Common myeloid progenitor, CD34-positive (primary cell): ENCODE measurements at regions not wholly inside any gene's neighbourhood (a gene's known extent, or its start where the extent isn't known, plus 50 kb on each side); places are given as distances from the start of the nearest gene placed in this dataset.

Source experiments
- CTCF ChIA-PET: fragments of 350-600 bp; sonication (Branson Sonifier 250); formaldehyde crosslinking; loops from one replicate; lab custom pipeline; 2021; ENCODE audit warnings: antibody characterized with exemption; lab: Charles Lee
- POLR2A ChIA-PET: fragments of 350-600 bp; sonication (Branson Sonifier 250); formaldehyde crosslinking; loops from one replicate; lab custom pipeline; 2021; ENCODE audit warnings: antibody characterized with exemption; lab: Charles Lee
- DNase-seq, 3 donors: peaks; one replicate each; pipeline versions ENCODE4 v3.0.0 to v3.0.0-alpha.2; 2013
- H3K27ac ChIP-seq, 2 experiments: 1 replicate in 1 of 2; 2 replicates in 1 of 2; pipeline ENCODE4 v1.7.0; 2013; ENCODE audit warnings: inconsistent platforms in 2 of 2, low read length in 2 of 2, mild to moderate bottlenecking in 2 of 2, low read depth in 1 of 2, moderate library complexity in 1 of 2; ENCODE audit not compliant: severe bottlenecking in 2 of 2, insufficient read depth in 1 of 2, poor library complexity in 1 of 2
- H3K27me3 ChIP-seq, 5 experiments: replicated peaks in 2 of 5; 1 replicate in 3 of 5; 2 replicates in 2 of 5; pipeline versions ENCODE4 v1.6.1 to v1.7.0; 2013; ENCODE audit warnings: low read length in 4 of 5, mild to moderate bottlenecking in 2 of 5, moderate library complexity in 2 of 5, inconsistent platforms in 1 of 5; ENCODE audit not compliant: insufficient read depth in 5 of 5, control insufficient read depth in 4 of 5
- H3K36me3 ChIP-seq, 4 experiments: 1 replicate in 2 of 4; 2 replicates in 2 of 4; pipeline versions ENCODE4 v1.6.1 to v1.7.0; 2013; ENCODE audit warnings: low read length in 3 of 4, control low read depth in 1 of 4, mild to moderate bottlenecking in 1 of 4; ENCODE audit not compliant: control insufficient read depth in 4 of 4, insufficient read depth in 4 of 4
- H3K4me1 ChIP-seq, 4 experiments: 1 replicate in 3 of 4; 2 replicates in 1 of 4; pipeline versions ENCODE4 v1.6.1 to v1.7.1; 2013; ENCODE audit warnings: low read length in 3 of 4, mild to moderate bottlenecking in 3 of 4, control low read depth in 1 of 4, inconsistent platforms in 1 of 4, moderate library complexity in 1 of 4; ENCODE audit not compliant: control insufficient read depth in 4 of 4, insufficient read depth in 4 of 4; ENCODE audit errors: control extremely low read depth in 1 of 4
- H3K4me3 ChIP-seq, 7 experiments: 1 replicate in 4 of 7; 2 replicates in 3 of 7; pipeline versions ENCODE4 v1.5.1 to v1.7.0; 2013; ENCODE audit warnings: mild to moderate bottlenecking in 7 of 7, low read length in 6 of 7, moderate library complexity in 6 of 7, inconsistent platforms in 2 of 7, low read depth in 2 of 7, control low read depth in 1 of 7; ENCODE audit not compliant: insufficient read depth in 4 of 7, control insufficient read depth in 1 of 7; ENCODE audit errors: extremely low read depth in 1 of 7
- H3K9me3 ChIP-seq, 5 experiments: 1 replicate in 4 of 5; 2 replicates in 1 of 5; pipeline versions ENCODE4 v1.6.1 to v1.7.1; 2013; ENCODE audit warnings: low read length in 4 of 5, mild to moderate bottlenecking in 2 of 5, inconsistent platforms in 1 of 5, low read depth in 1 of 5, moderate library complexity in 1 of 5; ENCODE audit not compliant: control insufficient read depth in 4 of 5, insufficient read depth in 2 of 5; ENCODE audit errors: control extremely low read depth in 1 of 5
- WGBS: methylation state at CpG from one replicate; pipeline ENCODE4 v1.1.5; 2013; ENCODE audit not compliant: insufficient coverage; 5-methylcytosine and 5-hydroxymethylcytosine counted together

GRCh38 chr7:54066643-54067042 lies 475.5 kb upstream of the VSTM2A start:
- H3K4me1 ChIP-seq: no peaks in the 10 kb centered on the region
- WGBS: 88% methylated on average over 4 of the region's 5 CpGs
- ChIA-PET POLR2A (no interaction called here), CTCF (no interaction called here)
- no peak overlapping the region for H3K4me3 ChIP-seq
- DNase-seq: no peak
- H3K27me3 ChIP-seq: no peaks in the 10 kb centered on the region
- no peaks in the 10 kb centered on the region for H3K9me3 ChIP-seq
- no peak overlapping the region for H3K27ac ChIP-seq
- H3K36me3 ChIP-seq: no peaks in the 10 kb centered on the region

GRCh38 chr7:54069843-54070242 lies 472.3 kb upstream of the VSTM2A start:
- CTCF ChIA-PET: no interaction called here

GRCh38 chr7:54072710-54073109 lies 469.5 kb upstream of the VSTM2A start:
- no peak for DNase-seq
- POLR2A ChIA-PET: no interaction called here
- H3K36me3 ChIP-seq: no peaks in the 10 kb centered on the region
- H3K27ac ChIP-seq: no peak overlapping the region
- CTCF ChIA-PET: no interaction called here
- no peak overlapping the region for H3K4me3 ChIP-seq
- no peaks in the 10 kb centered on the region for H3K27me3 ChIP-seq
- H3K9me3 ChIP-seq: no peaks in the 10 kb centered on the region
- 82% methylated on average over 1 of the region's 4 CpGs for WGBS
- H3K4me1 ChIP-seq: no peaks in the 10 kb centered on the region

More at GRCh38 chr7:54069843-54070242, 472.3 kb upstream of the VSTM2A start:
- Histone ChIP-seq H3K9me3 (no peaks in the 10 kb centered on the region), H3K27ac (no peak overlapping the region), H3K36me3 (no peaks in the 10 kb centered on the region), H3K27me3 (no peaks in the 10 kb centered on the region), H3K4me3 (no peak overlapping the region), H3K4me1 (no peaks in the 10 kb centered on the region)
- 74% methylated on average over 3 of the region's 4 CpGs for WGBS
- POLR2A ChIA-PET: no interaction called here
- no peak for DNase-seq

- ChIA-PET POLR2A (no interaction called here), CTCF (no interaction called here)
- WGBS: 83% methylated on average over 1 of the region's 3 CpGs
Observed at GRCh38 chr7:54076616-54077015, 465.6 kb upstream of the VSTM2A start.

GRCh38 chr7:54080525-54080924 lies 461.6 kb upstream of the VSTM2A start:
- no peaks in the 10 kb centered on the region for H3K36me3 ChIP-seq
- no peak for DNase-seq
- H3K4me3 ChIP-seq: no peak overlapping the region
- CTCF ChIA-PET: no interaction called here
- no peak overlapping the region for H3K27ac ChIP-seq
- 73% methylated on average over 2 of the region's 2 CpGs for WGBS
- H3K9me3 ChIP-seq: no peaks in the 10 kb centered on the region
- H3K27me3 ChIP-seq: no peaks in the 10 kb centered on the region
- no peaks in the 10 kb centered on the region for H3K4me1 ChIP-seq
- POLR2A ChIA-PET: no interaction called here

More at GRCh38 chr7:54076616-54077015, 465.6 kb upstream of the VSTM2A start:
- no peak overlapping the region for H3K4me3 ChIP-seq
- no peaks in the 10 kb centered on the region for H3K27me3 ChIP-seq
- H3K27ac ChIP-seq: no peak overlapping the region
- no peaks in the 10 kb centered on the region for H3K4me1 ChIP-seq
- DNase-seq: no peak
- no peaks in the 10 kb centered on the region for H3K36me3 ChIP-seq
- no peaks in the 10 kb centered on the region for H3K9me3 ChIP-seq

GRCh38 chr7:54080971-54081370 lies 461.2 kb upstream of the VSTM2A start:
- Histone ChIP-seq H3K27ac (no peak overlapping the region), H3K27me3 (no peaks in the 10 kb centered on the region), H3K9me3 (no peaks in the 10 kb centered on the region), H3K4me3 (no peak overlapping the region), H3K36me3 (no peaks in the 10 kb centered on the region), H3K4me1 (no peaks in the 10 kb centered on the region)
- DNase-seq: no peak
- 68% methylated on average over 4 of the region's 4 CpGs for WGBS
- POLR2A ChIA-PET: no interaction called here
- CTCF ChIA-PET: no interaction called here

GRCh38 chr7:54084340-54084739 lies 457.8 kb upstream of the VSTM2A start:
- Histone ChIP-seq H3K36me3 (no peaks in the 10 kb centered on the region), H3K4me1 (no peaks in the 10 kb centered on the region), H3K27ac (no peak overlapping the region), H3K27me3 (no peaks in the 10 kb centered on the region), H3K9me3 (no peaks in the 10 kb centered on the region), H3K4me3 (no peak overlapping the region)
- 80% methylated on average over 1 of the region's 4 CpGs for WGBS
- POLR2A ChIA-PET: no interaction called here
- DNase-seq: no peak
- CTCF ChIA-PET: no interaction called here
